Suprapubic skin (tissue), 3 donors: ENCODE measurements at regions not wholly inside any gene's neighbourhood (a gene's known extent, or its start where the extent isn't known, plus 50 kb on each side); places are given as distances from the start of the nearest gene placed in this dataset.

Source experiments
- EP300 ChIP-seq: sonication (generic); formaldehyde crosslinking; IDR thresholded peaks from one replicate; pipeline ENCODE4 v1.6.1; 2017; ENCODE audit warnings: antibody characterized with exemption
- POLR2A ChIP-seq, 2 donors: fragments of 450-650 bp; IDR thresholded peaks; one replicate each; pipeline ENCODE4 v1.6.1; 2017; ENCODE audit warnings: antibody characterized with exemption in 2 of 2, mild to moderate bottlenecking in 2 of 2, moderate library complexity in 2 of 2
- TF ChIP-seq, protein P1 (sequence below), 2 donors: fragments of 200-600 bp in 1 of 2; fragments of 450-650 bp in 1 of 2; sonication (generic) in 1 of 2; IDR thresholded peaks; one replicate each; pipeline ENCODE4 v1.5.1; 2016 to 2019; ENCODE audit warnings: antibody characterized with exemption in 2 of 2, mild to moderate bottlenecking in 1 of 2, moderate library complexity in 1 of 2

DNA sequence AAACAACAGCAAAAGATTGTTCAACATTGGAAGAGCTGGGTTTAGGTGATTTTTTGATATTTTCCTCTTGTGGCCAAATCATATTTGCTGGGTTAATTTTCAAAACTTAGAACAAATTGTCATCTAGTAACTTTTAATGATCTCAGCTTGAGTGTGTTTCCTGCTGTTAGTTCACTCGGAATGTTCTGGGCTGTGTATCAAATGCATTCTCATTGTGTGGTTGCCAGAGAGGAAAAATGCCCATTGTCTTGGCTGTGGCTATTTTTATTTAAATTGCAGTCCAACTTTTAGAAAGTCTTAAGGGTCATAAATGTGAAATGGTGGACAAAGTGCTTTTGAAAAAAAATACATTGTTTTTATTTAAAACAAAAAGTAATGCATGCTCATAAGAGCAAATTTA, 542.0 kb downstream of the TNS3 start:
- no peak for TF ChIP-seq POLR2A (IDR thresholded peaks at IDR 0.05)
- TF ChIP-seq, protein P1, sequence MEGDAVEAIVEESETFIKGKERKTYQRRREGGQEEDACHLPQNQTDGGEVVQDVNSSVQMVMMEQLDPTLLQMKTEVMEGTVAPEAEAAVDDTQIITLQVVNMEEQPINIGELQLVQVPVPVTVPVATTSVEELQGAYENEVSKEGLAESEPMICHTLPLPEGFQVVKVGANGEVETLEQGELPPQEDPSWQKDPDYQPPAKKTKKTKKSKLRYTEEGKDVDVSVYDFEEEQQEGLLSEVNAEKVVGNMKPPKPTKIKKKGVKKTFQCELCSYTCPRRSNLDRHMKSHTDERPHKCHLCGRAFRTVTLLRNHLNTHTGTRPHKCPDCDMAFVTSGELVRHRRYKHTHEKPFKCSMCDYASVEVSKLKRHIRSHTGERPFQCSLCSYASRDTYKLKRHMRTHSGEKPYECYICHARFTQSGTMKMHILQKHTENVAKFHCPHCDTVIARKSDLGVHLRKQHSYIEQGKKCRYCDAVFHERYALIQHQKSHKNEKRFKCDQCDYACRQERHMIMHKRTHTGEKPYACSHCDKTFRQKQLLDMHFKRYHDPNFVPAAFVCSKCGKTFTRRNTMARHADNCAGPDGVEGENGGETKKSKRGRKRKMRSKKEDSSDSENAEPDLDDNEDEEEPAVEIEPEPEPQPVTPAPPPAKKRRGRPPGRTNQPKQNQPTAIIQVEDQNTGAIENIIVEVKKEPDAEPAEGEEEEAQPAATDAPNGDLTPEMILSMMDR (IDR thresholded peaks at IDR 0.05): no peak
- TF ChIP-seq EP300: no peak
